ENCODE measurements at regions not wholly inside any gene's neighbourhood (a gene's known extent, or its start where the extent isn't known, plus 50 kb on each side); places are given as distances from the start of the nearest gene placed in this dataset.

GRCh38 chr2:15107137-15107536 lies 454.0 kb downstream of the NBAS start:
- TF ChIP-seq POLR2A (conservative IDR thresholded peaks at IDR 0.05) (no peak), TARDBP (IDR thresholded peaks at IDR 0.05) (no peak), JUNB (CRISPR knock-in tag; conservative IDR thresholded peaks at IDR 0.05) (no peak), MCM2 (IDR thresholded peaks at IDR 0.05; ENCODE audit: low read depth) (no peak), ZNF354B (CRISPR knock-in tag; IDR thresholded peaks at IDR 0.05) (no peak), EGR1 (conservative IDR thresholded peaks at IDR 0.05) (no peak), ZC3H8 (IDR thresholded peaks at IDR 0.05) (no peak), CTCFL (IDR thresholded peaks at IDR 0.05; ENCODE audit: borderline replicate concordance, insufficient read depth, low read depth, low read length, poor library complexity, severe bottlenecking) (no peak), POLR2AphosphoS2 (IDR thresholded peaks at IDR 0.05; ENCODE audit: low read length) (no peak), HMGXB4 (CRISPR knock-in tag; IDR thresholded peaks at IDR 0.05) (no peak), ZNF3 (CRISPR knock-in tag; IDR thresholded peaks at IDR 0.05) (no peak)

Measured in K562 (cell line).